Suprapubic skin (tissue), 4 donors: ENCODE measurements at regions not wholly inside any gene's neighbourhood (a gene's known extent, or its start where the extent isn't known, plus 50 kb on each side); places are given as distances from the start of the nearest gene placed in this dataset.

Source experiments
- DNase-seq, 2 donors: peaks; one replicate each; pipeline ENCODE4 v3.0.0-alpha.2; 2019; ENCODE audit warnings: low spot score in 2 of 2
- H3K27ac ChIP-seq: fragments of 200-600 bp; sonication (generic); one replicate; pipeline ENCODE4 v1.5.1; 2019
- H3K27me3 ChIP-seq: fragments of 200-600 bp; sonication (generic); one replicate; pipeline ENCODE4 v1.5.1; 2019
- H3K36me3 ChIP-seq: fragments of 200-600 bp; sonication (generic); one replicate; pipeline ENCODE4 v1.5.1; 2019
- H3K4me1 ChIP-seq: fragments of 200-600 bp; sonication (generic); one replicate; pipeline ENCODE4 v1.5.1; 2019
- H3K4me3 ChIP-seq: fragments of 200-600 bp; sonication (generic); one replicate; pipeline ENCODE4 v1.5.1; 2019; ENCODE audit warnings: mild to moderate bottlenecking
- H3K9me3 ChIP-seq: fragments of 200-600 bp; sonication (generic); one replicate; pipeline ENCODE4 v1.5.1; 2019
- EP300 ChIP-seq: sonication (generic); formaldehyde crosslinking; IDR thresholded peaks from one replicate; pipeline ENCODE4 v1.6.1; 2017; ENCODE audit warnings: antibody characterized with exemption
- POLR2A ChIP-seq, 2 donors: fragments of 450-650 bp; IDR thresholded peaks; one replicate each; pipeline ENCODE4 v1.6.1; 2017; ENCODE audit warnings: antibody characterized with exemption in 2 of 2, mild to moderate bottlenecking in 2 of 2, moderate library complexity in 2 of 2
- POLR2AphosphoS5 ChIP-seq, 3 donors: sonication (generic); formaldehyde crosslinking; IDR thresholded peaks; one replicate each; pipeline ENCODE4 v1.6.1; 2017; ENCODE audit warnings: antibody characterized with exemption in 3 of 3
- WGBS: methylation state at CpG from one replicate; pipeline ENCODE4 v1.1.5; 2018; 5-methylcytosine and 5-hydroxymethylcytosine counted together
- TF ChIP-seq, protein P1 (sequence below), 2 donors: fragments of 200-600 bp in 1 of 2; fragments of 450-650 bp in 1 of 2; sonication (generic) in 1 of 2; IDR thresholded peaks; one replicate each; pipeline ENCODE4 v1.5.1; 2016 to 2019; ENCODE audit warnings: antibody characterized with exemption in 2 of 2, mild to moderate bottlenecking in 1 of 2, moderate library complexity in 1 of 2

DNA sequence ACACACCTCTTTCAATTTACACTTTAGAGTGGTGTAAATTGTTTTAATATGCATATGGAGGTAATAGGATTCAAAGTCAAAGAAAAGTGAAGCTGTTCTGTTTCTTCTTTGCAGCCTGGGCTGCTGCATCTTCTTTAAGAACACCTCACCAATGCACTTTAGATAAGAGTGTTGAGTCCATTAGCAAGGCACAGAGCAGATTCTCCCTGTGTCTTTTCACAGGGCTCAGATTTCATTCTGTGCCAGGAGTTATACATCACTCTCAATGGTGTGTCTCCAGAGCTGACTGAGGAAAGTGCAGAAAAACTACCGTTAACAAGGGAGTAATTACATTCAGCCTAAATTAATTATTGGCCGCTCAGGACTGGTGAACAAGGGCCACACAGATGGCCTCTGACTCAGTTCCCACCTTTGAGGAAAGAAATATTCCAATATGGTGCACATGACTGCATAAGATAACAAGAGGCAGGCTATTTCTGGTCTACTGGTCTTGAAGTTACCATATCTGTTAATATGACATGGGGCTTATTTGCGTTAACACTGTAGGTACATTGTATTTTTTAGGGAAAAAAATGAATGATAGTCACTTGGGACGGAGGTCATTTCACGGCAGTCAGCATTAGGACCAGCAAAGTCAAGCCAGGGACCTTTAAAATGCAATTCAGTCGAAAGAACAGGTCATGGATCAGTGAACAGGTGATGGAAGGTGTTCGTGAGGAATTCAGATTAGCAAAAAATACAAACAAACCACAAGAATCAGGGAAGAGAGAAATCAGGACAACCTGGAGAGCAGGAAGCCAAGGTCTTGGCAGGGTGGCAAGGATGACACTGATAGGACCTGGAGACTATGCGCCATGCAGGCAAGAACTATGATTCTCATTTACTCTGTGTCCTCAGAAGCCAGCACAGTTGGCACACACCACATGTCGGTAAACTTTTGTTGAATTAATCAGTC is 203.7 kb downstream of the TBX18 start:
- DNase-seq: no peak
- TF ChIP-seq POLR2AphosphoS5 (IDR thresholded peaks at IDR 0.05): no peak
- TF ChIP-seq EP300: no peak
- H3K36me3 ChIP-seq: no peaks in the 10 kb centered on the region
- peaks cover 4% of the 10 kb centered on the region for H3K4me1 ChIP-seq
- peaks cover 6% of the 10 kb centered on the region for H3K9me3 ChIP-seq
- no peak overlapping the region for H3K27ac ChIP-seq
- H3K4me3 ChIP-seq: no peak overlapping the region
- WGBS: 88% methylated on average over 9 of the region's 9 CpGs
- H3K27me3 ChIP-seq: no peaks in the 10 kb centered on the region

DNA sequence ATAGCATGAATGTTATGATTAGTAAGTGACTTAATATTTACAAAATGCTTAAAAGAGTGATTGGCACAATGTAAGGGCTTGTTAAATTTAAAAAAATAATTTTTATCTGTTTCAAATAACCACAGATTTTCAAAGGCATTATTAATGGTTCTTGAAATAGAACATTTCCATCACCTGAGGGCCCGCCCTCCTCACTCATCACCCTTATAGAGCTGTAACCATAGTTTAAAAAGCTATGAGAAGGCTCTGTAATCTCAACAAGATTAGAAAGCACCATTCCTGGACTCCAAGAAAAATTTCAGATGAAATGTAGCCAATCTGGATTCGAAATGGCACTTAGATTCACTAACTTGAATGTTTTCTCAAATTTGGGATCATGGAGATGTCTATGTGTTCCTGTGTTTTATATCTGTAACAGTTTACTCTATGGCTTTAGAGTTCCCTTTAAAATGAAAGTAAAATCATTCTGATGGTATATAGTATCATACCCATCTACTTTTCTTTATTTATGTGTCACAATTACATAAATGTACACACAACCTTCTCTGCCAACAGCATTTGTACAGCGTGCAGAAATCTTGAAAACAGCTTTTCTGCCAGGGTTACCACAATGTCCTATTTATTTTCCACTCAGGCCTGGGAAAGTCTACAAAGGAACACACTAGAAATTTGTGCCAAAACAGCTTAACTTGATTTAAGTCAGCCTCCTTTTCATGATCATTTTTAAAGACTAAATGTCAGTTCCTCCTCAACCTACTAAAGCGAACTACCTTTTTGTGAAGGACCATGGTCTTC is 207.7 kb downstream of the TBX18 start:
- DNase-seq: no peak
- Histone ChIP-seq H3K27ac (no peak overlapping the region), H3K27me3 (no peaks in the 10 kb centered on the region), H3K4me1 (peaks cover 10% of the 10 kb centered on the region), H3K4me3 (no peak overlapping the region), H3K36me3 (no peaks in the 10 kb centered on the region), H3K9me3 (no peaks in the 10 kb centered on the region)
- TF ChIP-seq POLR2AphosphoS5 (IDR thresholded peaks at IDR 0.05): no peak
- no peak for TF ChIP-seq POLR2A (IDR thresholded peaks at IDR 0.05)
- no peak for TF ChIP-seq EP300
- TF ChIP-seq, protein P1, sequence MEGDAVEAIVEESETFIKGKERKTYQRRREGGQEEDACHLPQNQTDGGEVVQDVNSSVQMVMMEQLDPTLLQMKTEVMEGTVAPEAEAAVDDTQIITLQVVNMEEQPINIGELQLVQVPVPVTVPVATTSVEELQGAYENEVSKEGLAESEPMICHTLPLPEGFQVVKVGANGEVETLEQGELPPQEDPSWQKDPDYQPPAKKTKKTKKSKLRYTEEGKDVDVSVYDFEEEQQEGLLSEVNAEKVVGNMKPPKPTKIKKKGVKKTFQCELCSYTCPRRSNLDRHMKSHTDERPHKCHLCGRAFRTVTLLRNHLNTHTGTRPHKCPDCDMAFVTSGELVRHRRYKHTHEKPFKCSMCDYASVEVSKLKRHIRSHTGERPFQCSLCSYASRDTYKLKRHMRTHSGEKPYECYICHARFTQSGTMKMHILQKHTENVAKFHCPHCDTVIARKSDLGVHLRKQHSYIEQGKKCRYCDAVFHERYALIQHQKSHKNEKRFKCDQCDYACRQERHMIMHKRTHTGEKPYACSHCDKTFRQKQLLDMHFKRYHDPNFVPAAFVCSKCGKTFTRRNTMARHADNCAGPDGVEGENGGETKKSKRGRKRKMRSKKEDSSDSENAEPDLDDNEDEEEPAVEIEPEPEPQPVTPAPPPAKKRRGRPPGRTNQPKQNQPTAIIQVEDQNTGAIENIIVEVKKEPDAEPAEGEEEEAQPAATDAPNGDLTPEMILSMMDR (IDR thresholded peaks at IDR 0.05): no peak
- 46% methylated on average over 4 of the region's 4 CpGs for WGBS

DNA sequence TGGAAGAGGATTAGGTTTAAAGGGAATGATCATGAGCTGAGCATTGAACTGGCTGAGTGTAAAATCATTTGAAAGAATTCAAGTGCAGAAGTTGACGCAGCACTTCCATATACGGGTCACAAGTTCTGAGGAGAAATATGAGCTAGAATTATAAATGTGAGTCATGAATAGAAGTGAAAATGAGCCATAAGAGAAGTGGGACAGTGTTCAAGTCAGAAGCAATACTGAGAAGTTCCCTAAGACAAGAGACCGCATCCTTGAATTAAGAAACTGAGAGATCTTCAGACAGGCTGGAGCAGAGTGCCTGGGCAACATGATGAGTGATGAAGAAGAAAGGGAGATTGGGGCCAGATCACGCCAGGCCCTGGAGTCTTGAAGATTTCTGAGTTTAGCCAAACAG is 209.7 kb downstream of the TBX18 start:
- H3K4me3 ChIP-seq: no peak overlapping the region
- no peaks in the 10 kb centered on the region for H3K9me3 ChIP-seq
- H3K4me1 ChIP-seq: peaks cover 10% of the 10 kb centered on the region
- no peak overlapping the region for H3K27ac ChIP-seq
- H3K27me3 ChIP-seq: no peaks in the 10 kb centered on the region
- TF ChIP-seq, protein P1 (IDR thresholded peaks at IDR 0.05): no peak
- TF ChIP-seq POLR2A (IDR thresholded peaks at IDR 0.05) (no peak), POLR2AphosphoS5 (IDR thresholded peaks at IDR 0.05) (no peak), EP300 (no peak)
- no peaks in the 10 kb centered on the region for H3K36me3 ChIP-seq
- 90% methylated on average over 4 of the region's 4 CpGs for WGBS
- DNase-seq: no peak

DNA sequence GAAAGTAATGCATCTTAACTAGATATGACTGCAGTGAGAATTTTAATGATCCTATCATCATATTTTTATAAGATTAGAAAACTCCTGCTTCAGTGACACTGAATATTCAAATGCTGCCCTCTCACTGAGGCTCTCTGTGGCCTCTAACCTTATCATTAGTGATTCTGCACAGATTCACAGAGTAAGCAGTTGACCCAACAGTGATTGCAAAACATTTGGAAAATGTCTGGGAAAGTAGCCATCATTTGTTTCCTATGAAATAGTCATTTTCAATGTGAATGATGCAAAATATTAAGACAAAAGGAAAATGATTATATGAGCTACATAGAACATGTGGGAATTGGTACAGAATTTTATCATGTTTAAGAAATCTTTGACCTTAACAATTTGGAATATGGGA is 210.3 kb downstream of the TBX18 start:
- H3K27me3 ChIP-seq: no peaks in the 10 kb centered on the region
- H3K9me3 ChIP-seq: no peaks in the 10 kb centered on the region
- H3K4me1 ChIP-seq: peaks cover 10% of the 10 kb centered on the region
- no peaks in the 10 kb centered on the region for H3K36me3 ChIP-seq
- DNase-seq: no peak
- no peak overlapping the region for H3K27ac ChIP-seq
- TF ChIP-seq POLR2A (IDR thresholded peaks at IDR 0.05) (no peak), EP300 (no peak), POLR2AphosphoS5 (IDR thresholded peaks at IDR 0.05) (no peak)
- TF ChIP-seq, protein P1 (IDR thresholded peaks at IDR 0.05): no peak
- no peak overlapping the region for H3K4me3 ChIP-seq

GRCh38 chr6:84553527-84553926 is 210.9 kb downstream of the TBX18 start:
- TF ChIP-seq POLR2A (IDR thresholded peaks at IDR 0.05) (no peak), POLR2AphosphoS5 (IDR thresholded peaks at IDR 0.05) (no peak), EP300 (no peak)
- TF ChIP-seq, protein P1 (IDR thresholded peaks at IDR 0.05): no peak
- H3K9me3 ChIP-seq: no peaks in the 10 kb centered on the region
- WGBS: 34% methylated on average over 1 of the region's 1 CpG
- H3K4me3 ChIP-seq: no peak overlapping the region
- DNase-seq: no peak
- H3K4me1 ChIP-seq: peaks cover 10% of the 10 kb centered on the region
- H3K27ac ChIP-seq: no peak overlapping the region
- no peaks in the 10 kb centered on the region for H3K27me3 ChIP-seq
- H3K36me3 ChIP-seq: no peaks in the 10 kb centered on the region
